KMS-11 (cell line): ENCODE measurements at regions not wholly inside any gene's neighbourhood (a gene's known extent, or its start where the extent isn't known, plus 50 kb on each side); places are given as distances from the start of the nearest gene placed in this dataset.

ENCODE experiments used
- H2AFZ ChIP-seq: fragments of 200-600 bp; sonication (generic); 2 replicates; pipeline ENCODE4 v1.6.1; 2016; ENCODE audit warnings: antibody characterized with exemption, mixed run types, low read depth
- H3K27ac ChIP-seq: fragments of 200-600 bp; sonication (generic); 2 replicates; pipeline ENCODE4 v1.6.1; 2016; ENCODE audit warnings: mild to moderate bottlenecking, mixed run types
- H3K27me3 ChIP-seq: fragments of 200-600 bp; sonication (generic); 2 replicates; pipeline ENCODE4 v1.6.1; 2017; ENCODE audit warnings: mild to moderate bottlenecking, low read depth, mixed run types, moderate library complexity; ENCODE audit not compliant: insufficient read depth
- H3K36me3 ChIP-seq: fragments of 200-600 bp; sonication (generic); 2 replicates; pipeline ENCODE4 v1.6.1; 2017; ENCODE audit warnings: mild to moderate bottlenecking, mixed run types; ENCODE audit not compliant: insufficient read depth
- H3K4me1 ChIP-seq: fragments of 200-600 bp; sonication (generic); 2 replicates; pipeline ENCODE4 v1.6.1; 2016; ENCODE audit warnings: mild to moderate bottlenecking, low read depth, mixed run types; ENCODE audit not compliant: poor library complexity, severe bottlenecking
- H3K4me2 ChIP-seq: fragments of 200-600 bp; sonication (generic); 2 replicates; pipeline ENCODE4 v1.7.0; 2016; ENCODE audit warnings: mild to moderate bottlenecking, mixed run types
- H3K4me3 ChIP-seq: fragments of 200-600 bp; sonication (generic); IDR thresholded peaks from 2 replicates; pipeline ENCODE4 v1.6.1; 2017; ENCODE audit warnings: low read depth, low read length, mixed read lengths; ENCODE audit not compliant: insufficient read depth
- H3K79me2 ChIP-seq: fragments of 200-600 bp; sonication (generic); 2 replicates; pipeline ENCODE4 v1.6.1; 2016; ENCODE audit warnings: low read depth, mixed run types; ENCODE audit not compliant: insufficient read depth
- H3K9ac ChIP-seq: fragments of 200-600 bp; sonication (generic); 2 replicates; pipeline ENCODE4 v1.6.1; 2016; ENCODE audit warnings: mild to moderate bottlenecking, mixed run types
- H4K20me1 ChIP-seq: fragments of 200-600 bp; sonication (generic); 2 replicates; pipeline ENCODE4 v1.6.1; 2016; ENCODE audit warnings: mild to moderate bottlenecking, mixed run types; ENCODE audit not compliant: insufficient read depth
- CTCF ChIP-seq: fragments of 200-600 bp; sonication (generic); conservative IDR thresholded peaks from 2 replicates; pipeline ENCODE4 v1.6.1; 2017; ENCODE audit warnings: low read depth, mild to moderate bottlenecking, antibody characterized with exemption, low read length, moderate library complexity, mixed read lengths

DNA sequence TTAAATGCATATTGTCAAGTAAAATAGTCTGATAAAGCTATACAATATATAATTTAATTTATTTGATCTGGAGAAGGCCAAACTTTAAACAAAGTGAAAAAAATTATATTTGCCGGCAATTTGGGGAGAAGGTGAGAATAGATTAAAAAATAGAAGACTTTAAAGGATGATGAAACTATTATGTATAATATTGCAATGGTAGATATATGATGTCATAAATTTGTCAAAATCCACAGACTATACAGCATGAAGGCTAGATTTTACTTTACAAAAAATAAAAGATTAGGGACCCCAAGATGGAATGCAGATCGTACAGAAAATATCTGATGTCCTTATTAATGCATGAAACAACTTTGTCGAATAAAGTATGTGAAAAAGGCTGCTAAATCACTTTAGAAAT lies 67.3 kb upstream of the MAL start:
- Histone ChIP-seq H3K79me2 (no peaks in the 10 kb centered on the region), H3K27me3 (no peaks in the 10 kb centered on the region), H3K4me2 (no peak overlapping the region), H3K36me3 (no peaks in the 10 kb centered on the region), H3K4me3 (no peak overlapping the region), H3K9ac (no peak overlapping the region), H3K27ac (no peak overlapping the region), H4K20me1 (no peaks in the 10 kb centered on the region), H3K4me1 (no peaks in the 10 kb centered on the region), H2AFZ (no peak overlapping the region)
- TF ChIP-seq CTCF = no peak

GRCh38 chr2:94960266-94960665 lies 65.2 kb upstream of the MAL start:
- Histone ChIP-seq H3K4me1 (no peaks in the 10 kb centered on the region), H3K4me2 (no peak overlapping the region), H3K27ac (no peak overlapping the region), H3K27me3 (no peaks in the 10 kb centered on the region), H3K4me3 (no peak overlapping the region), H4K20me1 (no peaks in the 10 kb centered on the region), H3K36me3 (no peaks in the 10 kb centered on the region), H3K79me2 (no peaks in the 10 kb centered on the region), H3K9ac (no peak overlapping the region), H2AFZ (no peak overlapping the region)
- TF ChIP-seq CTCF = no peak

GRCh38 chr2:94960751-94961150 lies 64.8 kb upstream of the MAL start:
- H3K4me3 ChIP-seq = no peak overlapping the region
- H3K79me2 ChIP-seq = no peaks in the 10 kb centered on the region
- no peaks in the 10 kb centered on the region for H4K20me1 ChIP-seq
- H3K36me3 ChIP-seq = no peaks in the 10 kb centered on the region
- no peaks in the 10 kb centered on the region for H3K4me1 ChIP-seq
- H3K9ac ChIP-seq = no peak overlapping the region
- no peak for TF ChIP-seq CTCF
- no peak overlapping the region for H3K4me2 ChIP-seq
- no peak overlapping the region for H2AFZ ChIP-seq
- no peak overlapping the region for H3K27ac ChIP-seq
- H3K27me3 ChIP-seq = no peaks in the 10 kb centered on the region

GRCh38 chr2:94964193-94964592 lies 61.3 kb upstream of the MAL start:
- TF ChIP-seq CTCF = no peak
- Histone ChIP-seq H3K36me3 (no peaks in the 10 kb centered on the region), H3K4me3 (no peak overlapping the region), H3K4me1 (no peaks in the 10 kb centered on the region), H3K9ac (no peak overlapping the region), H3K4me2 (no peak overlapping the region), H3K27me3 (no peaks in the 10 kb centered on the region), H2AFZ (no peak overlapping the region), H3K79me2 (no peaks in the 10 kb centered on the region), H3K27ac (no peak overlapping the region), H4K20me1 (no peaks in the 10 kb centered on the region)

GRCh38 chr2:94966689-94967088 lies 58.8 kb upstream of the MAL start:
- Histone ChIP-seq H3K9ac (no peak overlapping the region), H3K36me3 (no peaks in the 10 kb centered on the region), H4K20me1 (no peaks in the 10 kb centered on the region)

More at GRCh38 chr2:94966689-94967088, 58.8 kb upstream of the MAL start:
- no peaks in the 10 kb centered on the region for H3K27me3 ChIP-seq
- no peak overlapping the region for H3K27ac ChIP-seq
- H3K4me2 ChIP-seq = no peak overlapping the region
- no peaks in the 10 kb centered on the region for H3K79me2 ChIP-seq
- no peak for TF ChIP-seq CTCF
- no peaks in the 10 kb centered on the region for H3K4me1 ChIP-seq
- H3K4me3 ChIP-seq = no peak overlapping the region
- H2AFZ ChIP-seq = no peak overlapping the region
